H1 (cell line): ENCODE measurements at regions not wholly inside any gene's neighbourhood (a gene's known extent, or its start where the extent isn't known, plus 50 kb on each side); places are given as distances from the start of the nearest gene placed in this dataset.

Source experiments
- CTCF ChIA-PET: fragments of 300-600 bp; sonication (Branson Sonifier 250); formaldehyde crosslinking; loops from one replicate; lab custom pipeline; 2021; ENCODE audit not compliant: partially characterized antibody; lab: Charles Lee
- POLR2A ChIA-PET: fragments of 300-600 bp; sonication (Branson Sonifier 250); formaldehyde crosslinking; loops from one replicate; lab custom pipeline; 2021; ENCODE audit warnings: inconsistent platforms; ENCODE audit not compliant: partially characterized antibody; lab: Charles Lee
- DNase-seq, 2 experiments: peaks; one replicate each; pipeline versions ENCODE4 v3.0.0 to v3.0.0-alpha.2; 2010 to 2022; ENCODE audit warnings: low spot score in 2 of 2, low read depth in 1 of 2, mixed read lengths in 1 of 2
- FAIRE-seq: peaks from 2 replicates; lab custom pipeline; 2011; peaks lifted over from hg19 to GRCh38; lab: Jason Lieb, UNC
- H2AFZ ChIP-seq: 2 replicates; pipeline ENCODE4 v1.8.1; 2012; ENCODE audit warnings: low read length, inconsistent platforms
- H2AK5ac ChIP-seq: 2 replicates; pipeline ENCODE4 v1.6.1; 2013; ENCODE audit warnings: low read depth, low read length
- H2BK120ac ChIP-seq: replicated peaks from 2 replicates; pipeline ENCODE3; 2013; ENCODE audit warnings: low read depth, low read length, inconsistent platforms
- H2BK12ac ChIP-seq: 2 replicates; pipeline ENCODE4 v1.6.1; 2013; ENCODE audit warnings: low read depth, low read length
- H2BK15ac ChIP-seq: 2 replicates; pipeline ENCODE4 v1.6.1; 2013; ENCODE audit warnings: low read length
- H2BK20ac ChIP-seq: 2 replicates; pipeline ENCODE4 v1.6.1; 2013; ENCODE audit warnings: low read length
- H2BK5ac ChIP-seq: 2 replicates; pipeline ENCODE4 v1.6.1; 2013; ENCODE audit warnings: low read depth, low read length
- H3K14ac ChIP-seq: 2 replicates; pipeline ENCODE4 v1.6.1; 2013; ENCODE audit warnings: inconsistent platforms; ENCODE audit not compliant: insufficient read length
- H3K18ac ChIP-seq: 2 replicates; pipeline ENCODE4 v1.6.1; 2013; ENCODE audit warnings: low read length; ENCODE audit errors: extremely low read depth
- H3K23ac ChIP-seq: 2 replicates; pipeline ENCODE4 v1.6.1; 2013; ENCODE audit warnings: inconsistent platforms; ENCODE audit not compliant: insufficient read length
- H3K23me2 ChIP-seq: 2 replicates; pipeline ENCODE4 v1.6.1; 2013; ENCODE audit warnings: low read depth, low read length
- H3K27ac ChIP-seq: 2 replicates; pipeline ENCODE4 v1.6.1; 2011; ENCODE audit warnings: low read depth, low read length, inconsistent platforms
- H3K27me3 ChIP-seq, 4 experiments: replicated peaks in 1 of 4; 1 replicate in 1 of 4; 2 replicates in 3 of 4; pipeline versions ENCODE4 v1.6.1 to v1.8.1; 2011 to 2013; ENCODE audit warnings: low read length in 3 of 4, mild to moderate bottlenecking in 3 of 4, inconsistent platforms in 2 of 4, mixed read lengths in 2 of 4, moderate library complexity in 1 of 4; ENCODE audit not compliant: control insufficient read depth in 3 of 4, insufficient read depth in 3 of 4; ENCODE audit errors: extremely low read depth in 1 of 4
- H3K36me3 ChIP-seq, 4 experiments: 2 replicates each; pipeline versions ENCODE4 v1.6.1 to v1.8.1; 2011 to 2013; ENCODE audit warnings: mild to moderate bottlenecking in 4 of 4, low read length in 3 of 4, moderate library complexity in 2 of 4, control low read depth in 1 of 4, inconsistent platforms in 1 of 4; ENCODE audit not compliant: insufficient read depth in 4 of 4, control insufficient read depth in 2 of 4
- H3K4ac ChIP-seq: replicated peaks from 2 replicates; pipeline ENCODE3; 2013; ENCODE audit warnings: low read length, low read depth, mixed read lengths, inconsistent platforms; ENCODE audit not compliant: insufficient read length
- H3K4me1 ChIP-seq, 4 experiments: replicated peaks in 1 of 4; 1 replicate in 1 of 4; 2 replicates in 3 of 4; pipeline versions ENCODE4 v1.6.1 to v1.8.1; 2011 to 2013; ENCODE audit warnings: low read length in 3 of 4, inconsistent platforms in 2 of 4, mixed read lengths in 1 of 4; ENCODE audit not compliant: insufficient read depth in 4 of 4, control insufficient read depth in 3 of 4
- H3K4me2 ChIP-seq, 2 experiments: 2 replicates each; pipeline versions ENCODE4 v1.6.1 to v1.8.1; 2011 to 2013; ENCODE audit warnings: low read depth in 2 of 2, low read length in 2 of 2, control low read depth in 1 of 2, inconsistent platforms in 1 of 2, mild to moderate bottlenecking in 1 of 2; ENCODE audit not compliant: insufficient read depth in 1 of 2
- H3K4me3 ChIP-seq, 4 experiments: fragments of 200-600, 300-600 bp in 1 of 4; sonication (generic), shearing (Covaris generic), sonication (Bioruptor Twin) in 1 of 4; 2 replicates each; pipeline versions ENCODE4 v1.5.1 to v1.8.1; 2011 to 2016; ENCODE audit warnings: low read length in 4 of 4, low read depth in 3 of 4, control low read depth in 2 of 4, inconsistent platforms in 2 of 4, mild to moderate bottlenecking in 2 of 4, mixed read lengths in 1 of 4, moderate library complexity in 1 of 4; ENCODE audit not compliant: insufficient read depth in 2 of 4; ENCODE audit errors: extremely low read depth in 1 of 4
- H3K56ac ChIP-seq: replicated peaks from 2 replicates; pipeline ENCODE3; 2013; ENCODE audit warnings: low read depth, mild to moderate bottlenecking, mixed read lengths, low read length, inconsistent platforms; ENCODE audit not compliant: insufficient read length
- H3K79me1 ChIP-seq: 2 replicates; pipeline ENCODE4 v1.6.1; 2013; ENCODE audit warnings: low read depth, low read length, control low read depth
- H3K79me2 ChIP-seq, 2 experiments: 2 replicates each; pipeline versions ENCODE4 v1.6.1 to v1.8.1; 2012 to 2013; ENCODE audit warnings: low read length in 2 of 2, mild to moderate bottlenecking in 2 of 2, inconsistent platforms in 1 of 2; ENCODE audit not compliant: insufficient read depth in 2 of 2, control insufficient read depth in 1 of 2
- H3K9ac ChIP-seq, 4 experiments: replicated peaks in 1 of 4; 1 replicate in 1 of 4; 2 replicates in 3 of 4; pipeline versions ENCODE4 v1.6.1 to v1.8.1; 2011 to 2013; ENCODE audit warnings: low read depth in 3 of 4, low read length in 3 of 4, control low read depth in 2 of 4, mild to moderate bottlenecking in 2 of 4, moderate library complexity in 2 of 4, inconsistent platforms in 1 of 4; ENCODE audit errors: extremely low read depth in 1 of 4
- H3K9me3 ChIP-seq, 2 experiments: 2 replicates each; pipeline versions ENCODE4 v1.6.1 to v1.8.1; 2012 to 2013; ENCODE audit warnings: mild to moderate bottlenecking in 2 of 2, moderate library complexity in 2 of 2, control low read depth in 1 of 2, inconsistent platforms in 1 of 2, low read depth in 1 of 2, low read length in 1 of 2, mixed read lengths in 1 of 2; ENCODE audit not compliant: insufficient read depth in 2 of 2
- H4K20me1 ChIP-seq, 2 experiments: replicated peaks in 1 of 2; 2 replicates each; pipeline versions ENCODE3 to v1.8.1; 2011 to 2013; ENCODE audit warnings: inconsistent platforms in 2 of 2, low read length in 2 of 2, mild to moderate bottlenecking in 1 of 2; ENCODE audit not compliant: insufficient read depth in 2 of 2, control insufficient read depth in 1 of 2
- H4K5ac ChIP-seq: 2 replicates; pipeline ENCODE4 v1.6.1; 2013; ENCODE audit warnings: low read length, low read depth, mixed read lengths, inconsistent platforms; ENCODE audit not compliant: insufficient read length
- H4K8ac ChIP-seq: 2 replicates; pipeline ENCODE4 v1.8.0; 2013; ENCODE audit warnings: mild to moderate bottlenecking, moderate library complexity, low read length, inconsistent platforms; ENCODE audit not compliant: insufficient read depth; ENCODE audit errors: extremely low read depth
- H4K91ac ChIP-seq: replicated peaks from 2 replicates; pipeline ENCODE3; 2013; ENCODE audit warnings: low read length, mixed read lengths, inconsistent platforms; ENCODE audit not compliant: insufficient read length
- ASH2L ChIP-seq: fragments of 200-600, 300-600 bp; sonication (generic); IDR thresholded peaks from one replicate; pipeline ENCODE4 v1.7.1; 2017; ENCODE audit warnings: low read length
- GTF2F1 ChIP-seq: IDR thresholded peaks from 2 replicates; pipeline ENCODE4 v1.6.1; 2012; ENCODE audit warnings: low read depth, low read length, improper control_type of control experiment, borderline replicate concordance
- HDAC2 ChIP-seq, 2 experiments: fragments of 300-600 bp in 1 of 2; sonication (generic) in 1 of 2; IDR thresholded peaks; 2 replicates each; pipeline ENCODE4 v1.6.1; 2011 to 2012; ENCODE audit warnings: low read depth in 2 of 2, low read length in 2 of 2, mild to moderate bottlenecking in 2 of 2, moderate library complexity in 2 of 2, borderline replicate concordance in 1 of 2, inconsistent platforms in 1 of 2
- MAFK ChIP-seq: IDR thresholded peaks from 2 replicates; pipeline ENCODE4 v1.6.1; 2012; ENCODE audit warnings: low read depth, mild to moderate bottlenecking, improper control_type of control experiment, low read length
- POU5F1 ChIP-seq: IDR thresholded peaks from 2 replicates; pipeline ENCODE4 v1.6.1; 2011; ENCODE audit warnings: low read depth, mild to moderate bottlenecking, low read length, moderate library complexity
- RNF2 ChIP-seq: fragments of 200-900, 300-1000 bp; sonication (generic); IDR thresholded peaks from 2 replicates; pipeline ENCODE4 v1.7.1; 2016; ENCODE audit warnings: borderline replicate concordance, low read depth, mild to moderate bottlenecking, antibody characterized with exemption, low read length; ENCODE audit not compliant: poor library complexity, severe bottlenecking; ENCODE audit errors: missing control alignments
- RXRA ChIP-seq: IDR thresholded peaks from 2 replicates; pipeline ENCODE4 v1.6.1; 2011; ENCODE audit warnings: low read depth, mild to moderate bottlenecking, low read length, moderate library complexity; ENCODE audit not compliant: insufficient read depth
- SUZ12 ChIP-seq: fragments of 200-600 bp; sonication (generic); IDR thresholded peaks from 2 replicates; pipeline ENCODE4 v1.6.1; 2012; ENCODE audit warnings: mild to moderate bottlenecking, inconsistent platforms, low read length, moderate library complexity, mixed read lengths
- TAF7 ChIP-seq: optimal IDR thresholded peaks from 2 replicates; pipeline ENCODE3; 2011; ENCODE audit warnings: low read depth, mild to moderate bottlenecking, inconsistent platforms, low read length, moderate library complexity, borderline replicate concordance
- WGBS, 2 experiments: shearing (Covaris generic) in 1 of 2; methylation state at CpG; one replicate each; pipeline versions ENCODE4 v1.1.6 to v1.1.7; 2013 to 2015; ENCODE audit warnings: low lambda C conversion rate in 2 of 2, mixed read lengths in 2 of 2, inconsistent platforms in 1 of 2, low coverage in 1 of 2, missing lambda C conversion rate in 1 of 2; ENCODE audit not compliant: insufficient replicate concordance in 2 of 2, insufficient coverage in 1 of 2, insufficient read length in 1 of 2; ENCODE audit errors: extremely low coverage in 1 of 2, missing lambda C conversion rate in 1 of 2; 5-methylcytosine and 5-hydroxymethylcytosine counted together

DNA sequence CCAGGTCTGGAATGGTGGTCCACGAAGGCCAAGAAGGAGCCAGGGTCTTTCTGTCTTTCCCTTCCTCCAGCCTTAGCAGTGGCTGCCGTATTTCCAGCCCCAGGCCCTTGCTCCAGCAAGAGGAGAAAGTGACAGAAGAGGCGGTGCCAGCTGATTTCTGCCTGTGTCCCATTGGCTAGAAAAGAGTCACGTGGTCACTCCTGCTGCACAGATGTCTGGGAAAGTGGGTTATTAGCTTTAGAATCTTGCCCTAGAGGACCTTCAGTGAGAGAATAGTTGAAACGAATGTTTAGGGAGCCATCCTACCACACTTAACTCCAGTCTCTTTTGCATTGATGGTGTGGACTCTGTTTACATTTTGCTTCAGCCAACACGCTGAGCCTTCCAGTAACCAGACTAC lies 99.3 kb upstream of the BCOR start:
- no peaks in the 10 kb centered on the region for H4K20me1 ChIP-seq
- no peak overlapping the region for H3K56ac ChIP-seq
- no peaks in the 10 kb centered on the region for H3K79me1 ChIP-seq
- no peak overlapping the region for H2BK120ac ChIP-seq
- FAIRE-seq = no peak
- no peaks in the 10 kb centered on the region for H3K36me3 ChIP-seq
- no peak overlapping the region for H3K27ac ChIP-seq
- H3K23me2 ChIP-seq = no peaks in the 10 kb centered on the region
- no peak overlapping the region for H2BK15ac ChIP-seq
- DNase-seq = no peak
- H3K9ac ChIP-seq = no peak overlapping the region
- no peak overlapping the region for H2BK20ac ChIP-seq
- H3K4me2 ChIP-seq = no peak overlapping the region
- H3K23ac ChIP-seq = no peak overlapping the region
- H2AFZ ChIP-seq = no peak overlapping the region
- POLR2A ChIA-PET = no interaction called here
- H2BK5ac ChIP-seq = no peak overlapping the region
- WGBS, 2 experiments = 86% methylated on average over 4 of the region's 6 CpGs; no CpG with 5 or more reads in 1 of the 2 experiments
- no peaks in the 10 kb centered on the region for H3K4me1 ChIP-seq
- no peaks in the 10 kb centered on the region for H3K79me2 ChIP-seq
- no peak overlapping the region for H2AK5ac ChIP-seq
- H3K4me3 ChIP-seq = no peak overlapping the region
- no peaks in the 10 kb centered on the region for H3K27me3 ChIP-seq
- no peak overlapping the region for H4K5ac ChIP-seq
- H3K4ac ChIP-seq = no peak overlapping the region
- no peak overlapping the region for H3K18ac ChIP-seq
- no peak overlapping the region for H2BK12ac ChIP-seq
- H4K91ac ChIP-seq = no peak overlapping the region
- H3K9me3 ChIP-seq = no peaks in the 10 kb centered on the region
- TF ChIP-seq RNF2 = no peak
- no peak for TF ChIP-seq POU5F1
- TF ChIP-seq HDAC2 (IDR thresholded peaks at IDR 0.05; ENCODE audit: borderline replicate concordance in 1 of 2, low read depth in 2 of 2, low read length in 2 of 2) = no peak
- TF ChIP-seq MAFK = no peak
- TF ChIP-seq TAF7 = no peak
- TF ChIP-seq GTF2F1 = no peak
- TF ChIP-seq RXRA = no peak
- TF ChIP-seq ASH2L = no peak
- TF ChIP-seq SUZ12 = no peak
- CTCF ChIA-PET = no interaction called here
- no peak overlapping the region for H4K8ac ChIP-seq
- H3K14ac ChIP-seq = no peak overlapping the region
